Ishikawa (cell line): ENCODE measurements at regions not wholly inside any gene's neighbourhood (a gene's known extent, or its start where the extent isn't known, plus 50 kb on each side); places are given as distances from the start of the nearest gene placed in this dataset.

Experiments
- CEBPB ChIP-seq: IDR thresholded peaks from 2 replicates; pipeline ENCODE4 v1.6.1; 2012
- CREB1 ChIP-seq: IDR thresholded peaks from 2 replicates; pipeline ENCODE4 v1.6.1; 2012; ENCODE audit warnings: low read depth
- EGR1 ChIP-seq: IDR thresholded peaks from 2 replicates; pipeline ENCODE4 v1.6.1; 2012
- EP300 ChIP-seq: IDR thresholded peaks from 2 replicates; pipeline ENCODE4 v1.6.1; 2012; ENCODE audit warnings: borderline replicate concordance
- FOXM1 ChIP-seq: IDR thresholded peaks from 2 replicates; pipeline ENCODE4 v1.6.1; 2012; ENCODE audit warnings: low read depth, borderline replicate concordance
- MAX ChIP-seq: IDR thresholded peaks from 2 replicates; pipeline ENCODE4 v1.6.1; 2012
- NFIC ChIP-seq: IDR thresholded peaks from 2 replicates; pipeline ENCODE4 v1.6.1; 2012
- RAD21 ChIP-seq: IDR thresholded peaks from 2 replicates; pipeline ENCODE4 v1.6.1; 2012; ENCODE audit warnings: low read depth
- REST ChIP-seq: IDR thresholded peaks from 2 replicates; pipeline ENCODE4 v1.6.1; 2012; ENCODE audit warnings: low read depth, mild to moderate bottlenecking
- TAF1 ChIP-seq: IDR thresholded peaks from 2 replicates; pipeline ENCODE4 v1.6.1; 2012; ENCODE audit warnings: low read depth, mild to moderate bottlenecking
- TCF12 ChIP-seq: IDR thresholded peaks from 2 replicates; pipeline ENCODE4 v1.6.1; 2012; ENCODE audit warnings: low read depth
- TEAD4 ChIP-seq: IDR thresholded peaks from 2 replicates; pipeline ENCODE4 v1.6.1; 2012
- USF1 ChIP-seq: IDR thresholded peaks from 2 replicates; pipeline ENCODE4 v1.6.1; 2012
- YY1 ChIP-seq: IDR thresholded peaks from 2 replicates; pipeline ENCODE4 v1.6.1; 2012; ENCODE audit warnings: low read depth
- ZBTB7A ChIP-seq: IDR thresholded peaks from 2 replicates; pipeline ENCODE4 v1.6.1; 2012; ENCODE audit warnings: low read depth

GRCh38 chr10:120014031-120014430 lies 121.5 kb downstream of the SEC23IP start:
- TF ChIP-seq EP300 = no peak
- TF ChIP-seq TCF12 = no peak
- TF ChIP-seq CREB1 = no peak
- TF ChIP-seq TEAD4 = no peak
- no peak for TF ChIP-seq NFIC
- TF ChIP-seq FOXM1 = no peak
- no peak for TF ChIP-seq USF1
- no peak for TF ChIP-seq REST
- no peak for TF ChIP-seq EGR1
- TF ChIP-seq TAF1 = no peak
- TF ChIP-seq CEBPB = no peak
- no peak for TF ChIP-seq RAD21
- no peak for TF ChIP-seq ZBTB7A
- TF ChIP-seq MAX = no peak
- TF ChIP-seq YY1 = no peak

- TF ChIP-seq REST (no peak), TCF12 (no peak), TAF1 (no peak), FOXM1 (no peak), TEAD4 (no peak), USF1 (no peak), YY1 (no peak), EP300 (no peak), MAX (no peak), CREB1 (no peak), NFIC (no peak), RAD21 (no peak), EGR1 (no peak), CEBPB (no peak), ZBTB7A (no peak)
Observed at GRCh38 chr10:120015064-120015463, 122.5 kb downstream of the SEC23IP start.

- no peak for TF ChIP-seq FOXM1
- no peak for TF ChIP-seq MAX
- TF ChIP-seq EGR1 = no peak
- TF ChIP-seq ZBTB7A = no peak
- TF ChIP-seq EP300 = no peak
- TF ChIP-seq YY1 = no peak
- TF ChIP-seq CEBPB = no peak
- no peak for TF ChIP-seq TCF12
- no peak for TF ChIP-seq NFIC
- TF ChIP-seq TAF1 = no peak
- TF ChIP-seq USF1 = no peak
- TF ChIP-seq CREB1 = no peak
- no peak for TF ChIP-seq RAD21
- TF ChIP-seq REST = no peak
- no peak for TF ChIP-seq TEAD4
Observed at GRCh38 chr10:120016906-120017305, 124.4 kb downstream of the SEC23IP start.
